DOHH2 (cell line): ENCODE measurements at regions not wholly inside any gene's neighbourhood (a gene's known extent, or its start where the extent isn't known, plus 50 kb on each side); places are given as distances from the start of the nearest gene placed in this dataset.

Source experiments
- EZH2phosphoT487 ChIP-seq: fragments of 200-600 bp; sonication (generic); IDR thresholded peaks from 2 replicates; pipeline ENCODE4 v1.6.1; 2017; ENCODE audit warnings: borderline replicate concordance, mild to moderate bottlenecking, antibody characterized with exemption, low read length, moderate library complexity, mixed read lengths
- TF ChIP-seq, protein P1 (sequence below): fragments of 200-600 bp; sonication (generic); IDR thresholded peaks from one replicate; pipeline ENCODE4 v1.5.1; 2014; ENCODE audit warnings: antibody characterized with exemption, mild to moderate bottlenecking, low read depth, low read length; ENCODE audit not compliant: poor library complexity, severe bottlenecking

DNA sequence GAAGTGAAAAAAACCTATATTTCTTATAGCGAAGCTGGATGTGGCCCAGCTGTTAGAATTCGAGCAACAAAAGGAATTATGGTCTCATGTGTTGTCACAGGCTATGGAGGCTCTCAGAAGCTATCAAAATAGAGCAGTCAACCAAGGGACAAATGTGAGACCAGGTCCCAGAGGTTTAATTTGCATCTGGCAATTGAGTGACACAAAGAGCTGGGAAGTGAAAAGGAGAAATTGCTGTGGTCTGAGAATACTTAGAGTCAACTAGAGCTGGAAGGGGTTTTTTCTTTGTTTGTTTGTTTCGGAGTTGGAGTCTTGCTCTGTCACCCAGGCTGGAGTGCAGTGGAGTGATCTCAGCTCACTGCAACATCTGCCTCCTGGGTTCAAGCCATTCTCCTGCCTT, 61.3 kb upstream of the SMAD3 start:
- TF ChIP-seq, protein P1, sequence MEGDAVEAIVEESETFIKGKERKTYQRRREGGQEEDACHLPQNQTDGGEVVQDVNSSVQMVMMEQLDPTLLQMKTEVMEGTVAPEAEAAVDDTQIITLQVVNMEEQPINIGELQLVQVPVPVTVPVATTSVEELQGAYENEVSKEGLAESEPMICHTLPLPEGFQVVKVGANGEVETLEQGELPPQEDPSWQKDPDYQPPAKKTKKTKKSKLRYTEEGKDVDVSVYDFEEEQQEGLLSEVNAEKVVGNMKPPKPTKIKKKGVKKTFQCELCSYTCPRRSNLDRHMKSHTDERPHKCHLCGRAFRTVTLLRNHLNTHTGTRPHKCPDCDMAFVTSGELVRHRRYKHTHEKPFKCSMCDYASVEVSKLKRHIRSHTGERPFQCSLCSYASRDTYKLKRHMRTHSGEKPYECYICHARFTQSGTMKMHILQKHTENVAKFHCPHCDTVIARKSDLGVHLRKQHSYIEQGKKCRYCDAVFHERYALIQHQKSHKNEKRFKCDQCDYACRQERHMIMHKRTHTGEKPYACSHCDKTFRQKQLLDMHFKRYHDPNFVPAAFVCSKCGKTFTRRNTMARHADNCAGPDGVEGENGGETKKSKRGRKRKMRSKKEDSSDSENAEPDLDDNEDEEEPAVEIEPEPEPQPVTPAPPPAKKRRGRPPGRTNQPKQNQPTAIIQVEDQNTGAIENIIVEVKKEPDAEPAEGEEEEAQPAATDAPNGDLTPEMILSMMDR: no peak
- TF ChIP-seq EZH2phosphoT487: no peak
